A673 (cell line): ENCODE measurements at regions not wholly inside any gene's neighbourhood (a gene's known extent, or its start where the extent isn't known, plus 50 kb on each side); places are given as distances from the start of the nearest gene placed in this dataset.

Experiments
- CTCF ChIP-seq: fragments of 300-800, 200-600 bp; sonication (generic); conservative IDR thresholded peaks from 2 replicates; pipeline ENCODE4 v1.5.1; 2017; ENCODE audit warnings: low read depth, mild to moderate bottlenecking, antibody characterized with exemption, low read length, moderate library complexity, mixed read lengths
- EZH2 ChIP-seq: fragments of 200-600 bp; sonication (generic); IDR thresholded peaks from 2 replicates; pipeline ENCODE4 v1.6.1; 2017; ENCODE audit warnings: borderline replicate concordance, low read depth, mild to moderate bottlenecking, mixed read lengths, antibody characterized with exemption, low read length; ENCODE audit not compliant: poor library complexity, severe bottlenecking

GRCh38 chr6:130526466-130526865 is 160.6 kb downstream of the TMEM200A start:
- TF ChIP-seq CTCF (no peak), EZH2 (no peak)
